Neural crest cell (in vitro differentiated cells): ENCODE measurements at regions not wholly inside any gene's neighbourhood (a gene's known extent, or its start where the extent isn't known, plus 50 kb on each side); places are given as distances from the start of the nearest gene placed in this dataset.

Source experiments
- DNase-seq: peaks from one replicate; pipeline ENCODE4 v3.0.0; 2021; ENCODE audit warnings: low read depth, mixed read lengths, low spot score
- H3K27ac Mint-ChIP-seq: one replicate; pipeline ENCODE4 v1.8.0; 2021; ENCODE audit warnings: mild to moderate bottlenecking, mixed read lengths; ENCODE audit not compliant: unreplicated experiment
- H3K27me3 Mint-ChIP-seq: 2 replicates; pipeline ENCODE4 v1.8.0; 2021; ENCODE audit warnings: low read depth, mild to moderate bottlenecking, mixed read lengths
- H3K36me3 Mint-ChIP-seq: 2 replicates; pipeline ENCODE4 v1.8.0; 2021; ENCODE audit warnings: low read depth, mild to moderate bottlenecking, mixed read lengths
- H3K4me1 Mint-ChIP-seq: 2 replicates; pipeline ENCODE4 v1.8.0; 2021; ENCODE audit warnings: mixed read lengths
- H3K4me3 Mint-ChIP-seq: one replicate; pipeline ENCODE4 v1.8.0; 2021; ENCODE audit warnings: mild to moderate bottlenecking, mixed read lengths
- H3K9me3 Mint-ChIP-seq: 2 replicates; pipeline ENCODE4 v1.8.0; 2021; ENCODE audit warnings: mixed read lengths
- CTCF ChIP-seq: fragments of 200-600 bp; sonication (generic); conservative IDR thresholded peaks from 2 replicates; pipeline ENCODE4 v1.5.0; 2021; ENCODE audit warnings: antibody characterized with exemption, mild to moderate bottlenecking

GRCh38 chr3:73164622-73165021 is 103.2 kb downstream of the EBLN2 start:
- no peak overlapping the region for H3K4me3 Mint-ChIP-seq
- H3K27ac Mint-ChIP-seq = no peak overlapping the region
- peaks cover 4% of the 10 kb centered on the region for H3K4me1 Mint-ChIP-seq
- TF ChIP-seq CTCF = no peak
- H3K9me3 Mint-ChIP-seq = peaks cover 9% of the 10 kb centered on the region
- DNase-seq = no peak
- peaks cover 5% of the 10 kb centered on the region for H3K27me3 Mint-ChIP-seq
- peaks cover 5% of the 10 kb centered on the region for H3K36me3 Mint-ChIP-seq

GRCh38 chr3:73175698-73176097 is 114.2 kb downstream of the EBLN2 start:
- Mint-ChIP-seq H3K27ac (no peak overlapping the region), H3K4me1 (no peaks in the 10 kb centered on the region), H3K4me3 (no peak overlapping the region), H3K9me3 (no peaks in the 10 kb centered on the region), H3K36me3 (no peaks in the 10 kb centered on the region), H3K27me3 (no peaks in the 10 kb centered on the region)
- no peak for TF ChIP-seq CTCF
- no peak for DNase-seq

- no peaks in the 10 kb centered on the region for H3K4me1 Mint-ChIP-seq
- H3K4me3 Mint-ChIP-seq = no peak overlapping the region
- H3K36me3 Mint-ChIP-seq = no peaks in the 10 kb centered on the region
- no peaks in the 10 kb centered on the region for H3K27me3 Mint-ChIP-seq
- TF ChIP-seq CTCF = no peak
- H3K9me3 Mint-ChIP-seq = no peaks in the 10 kb centered on the region
- no peak overlapping the region for H3K27ac Mint-ChIP-seq
- DNase-seq = no peak
Observed at GRCh38 chr3:73176941-73177340, 115.5 kb downstream of the EBLN2 start.

GRCh38 chr3:73177827-73178226 is 116.4 kb downstream of the EBLN2 start:
- no peaks in the 10 kb centered on the region for H3K27me3 Mint-ChIP-seq
- TF ChIP-seq CTCF = no peak
- no peak overlapping the region for H3K27ac Mint-ChIP-seq
- no peak overlapping the region for H3K4me3 Mint-ChIP-seq
- no peaks in the 10 kb centered on the region for H3K36me3 Mint-ChIP-seq
- no peaks in the 10 kb centered on the region for H3K9me3 Mint-ChIP-seq
- H3K4me1 Mint-ChIP-seq = no peaks in the 10 kb centered on the region
- no peak for DNase-seq

GRCh38 chr3:73179601-73180000 is 118.1 kb downstream of the EBLN2 start:
- no peaks in the 10 kb centered on the region for H3K27me3 Mint-ChIP-seq
- no peaks in the 10 kb centered on the region for H3K4me1 Mint-ChIP-seq
- DNase-seq = no peak
- no peaks in the 10 kb centered on the region for H3K36me3 Mint-ChIP-seq
- H3K4me3 Mint-ChIP-seq = no peak overlapping the region
- H3K27ac Mint-ChIP-seq = no peak overlapping the region
- H3K9me3 Mint-ChIP-seq = no peaks in the 10 kb centered on the region
- no peak for TF ChIP-seq CTCF

GRCh38 chr3:73186741-73187140 is 125.3 kb downstream of the EBLN2 start:
- Mint-ChIP-seq H3K4me1 (no peaks in the 10 kb centered on the region), H3K27me3 (no peaks in the 10 kb centered on the region), H3K27ac (no peak overlapping the region), H3K4me3 (no peak overlapping the region), H3K36me3 (no peaks in the 10 kb centered on the region), H3K9me3 (no peaks in the 10 kb centered on the region)
- no peak for DNase-seq
- TF ChIP-seq CTCF = no peak
